ENCODE measurements at regions not wholly inside any gene's neighbourhood (a gene's known extent, or its start where the extent isn't known, plus 50 kb on each side); places are given as distances from the start of the nearest gene placed in this dataset.
"Not testable (repeated sequence)": the region's sequence is repeated elsewhere in the genome, so short reads cannot be mapped to it uniquely, and the experiment has no call there.

DNA sequence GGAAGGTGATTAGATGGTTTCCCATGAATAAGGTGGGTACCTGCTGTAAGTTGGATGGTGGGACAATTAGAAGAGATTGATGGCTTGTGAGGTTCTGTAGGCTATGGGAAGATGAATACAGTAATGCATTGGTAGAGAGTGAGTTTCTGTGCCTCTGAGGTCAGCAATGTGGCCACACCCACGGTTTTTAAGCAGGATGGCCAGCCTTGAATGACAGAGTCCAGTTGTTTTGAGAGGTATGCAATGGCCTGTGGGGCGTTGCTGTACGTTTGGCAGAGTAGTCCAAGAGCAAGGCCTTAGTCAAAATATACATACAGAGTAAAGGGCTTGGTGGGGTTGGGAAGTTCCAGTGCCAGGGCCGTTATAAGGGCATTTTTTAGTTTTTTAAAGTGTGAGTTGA, 235.6 kb upstream of the C9orf72 start:
- DNase-seq (ENCODE audit: low read depth) = no peak

DNA sequence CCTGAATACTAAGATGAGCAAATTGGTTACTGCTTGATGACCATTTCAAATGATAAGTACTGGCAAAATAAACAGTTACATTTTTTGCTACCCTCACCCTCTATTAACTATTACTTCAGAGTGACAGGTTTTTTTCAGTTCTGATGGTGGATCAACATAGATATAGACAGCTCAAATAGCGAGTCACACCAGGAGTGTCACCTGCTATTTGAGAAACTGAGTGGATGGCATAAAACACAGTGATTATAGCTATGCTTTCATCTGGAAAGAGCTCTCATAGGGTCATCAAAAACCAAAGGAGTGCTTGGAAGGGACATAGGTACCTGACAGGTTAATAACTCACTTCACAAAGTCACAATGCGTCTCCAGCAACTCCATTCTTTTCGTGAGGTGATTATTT, 244.5 kb upstream of the C9orf72 start:
- DNase-seq (ENCODE audit: low read depth) = no peak

- DNase-seq (ENCODE audit: low read depth) = no peak
These were observed 245.1 kb upstream of the C9orf72 start for GRCh38 chr9:27818348-27818747.

GRCh38 chr9:27828908-27829307, 255.6 kb upstream of the C9orf72 start:
- DNase-seq (ENCODE audit: low read depth) = no peak

GRCh38 chr9:27829621-27830020, 256.3 kb upstream of the C9orf72 start:
- no peak for DNase-seq (ENCODE audit: low read depth)

GRCh38 chr9:27832108-27832507, 258.8 kb upstream of the C9orf72 start:
- not testable (repeated sequence) for DNase-seq (ENCODE audit: low read depth)

DNA sequence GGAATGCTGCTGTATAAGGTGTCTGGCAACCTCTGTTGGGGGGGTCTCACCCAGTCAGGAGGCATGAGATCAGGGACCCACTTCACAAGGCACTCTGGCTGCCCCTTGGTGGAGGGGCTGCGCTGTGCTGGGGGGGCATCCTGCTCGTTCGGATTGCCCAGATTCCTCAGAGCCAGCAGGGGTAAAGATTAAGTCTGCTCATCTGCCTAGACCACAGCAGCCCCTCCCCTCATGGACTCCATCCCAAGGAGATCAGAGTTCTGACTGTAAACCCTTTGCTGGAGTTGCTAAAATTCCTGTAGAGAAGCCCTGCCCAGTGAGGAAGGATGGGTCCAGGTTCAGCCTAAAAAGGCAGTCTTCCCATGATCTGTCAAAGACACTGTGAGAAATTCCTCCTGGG, 262.0 kb upstream of the C9orf72 start:
- DNase-seq (ENCODE audit: low read depth) = no peak

- DNase-seq (ENCODE audit: low read depth) = no peak
These were observed 262.5 kb upstream of the C9orf72 start for GRCh38 chr9:27835746-27836145.

- DNase-seq (ENCODE audit: low read depth) = no peak
These were observed 263.6 kb upstream of the C9orf72 start for GRCh38 chr9:27836661-27837401.

GRCh38 chr9:27838876-27839275, 265.6 kb upstream of the C9orf72 start:
- no peak for DNase-seq (ENCODE audit: low read depth)

DNA sequence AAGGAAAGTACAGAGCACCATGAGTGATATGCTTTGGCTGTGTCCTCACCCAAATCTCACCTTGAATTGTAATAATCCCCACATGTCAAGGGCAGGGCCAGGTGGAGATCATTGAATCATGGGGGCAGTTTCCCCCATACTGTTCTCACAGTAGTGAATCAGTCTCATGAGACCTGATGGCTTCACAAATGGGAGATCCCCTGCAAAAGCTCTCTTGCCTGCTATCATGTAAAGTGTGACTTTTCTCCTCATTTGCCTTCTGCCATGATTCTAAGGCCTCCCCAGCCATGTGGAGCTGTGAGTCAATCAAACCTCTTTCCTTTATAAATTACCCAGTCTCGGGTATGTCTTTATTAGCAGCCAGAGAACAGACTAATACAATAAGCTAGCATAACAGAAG, 266.5 kb upstream of the C9orf72 start:
- not testable (repeated sequence) for DNase-seq (ENCODE audit: low read depth)

GRCh38 chr9:27844797-27845196, 271.5 kb upstream of the C9orf72 start:
- DNase-seq (ENCODE audit: low read depth) = no peak

GRCh38 chr9:27847380-27847779, 274.1 kb upstream of the C9orf72 start:
- no peak for DNase-seq (ENCODE audit: low read depth)

DNA sequence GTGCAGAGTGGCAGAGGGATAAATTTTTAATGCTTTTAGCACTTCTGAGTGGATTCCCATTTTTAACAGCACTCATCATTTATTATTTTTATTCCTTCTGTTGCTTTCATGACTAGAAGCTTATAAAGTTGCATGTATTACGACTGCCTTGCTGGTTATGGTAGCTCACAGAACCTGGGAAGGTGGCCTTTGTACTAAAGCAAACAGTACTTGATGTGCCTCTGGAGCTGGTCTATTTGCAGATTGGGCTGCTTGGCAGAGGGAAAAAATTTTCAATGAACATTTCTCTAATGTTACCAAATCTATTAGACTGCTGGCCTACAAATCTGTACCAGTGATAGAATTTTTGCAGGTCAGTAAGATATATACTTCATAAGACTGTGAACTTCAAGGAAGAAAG, 274.5 kb upstream of the C9orf72 start:
- no peak for DNase-seq (ENCODE audit: low read depth)

GRCh38 chr9:27848315-27848714, 275.0 kb upstream of the C9orf72 start:
- DNase-seq (ENCODE audit: low read depth) = no peak

- no peak for DNase-seq (ENCODE audit: low read depth)
These were observed 278.6 kb upstream of the C9orf72 start for GRCh38 chr9:27851858-27852257.

- no peak for DNase-seq (ENCODE audit: low read depth)
These were observed 280.2 kb upstream of the C9orf72 start for GRCh38 chr9:27853529-27853928.

DNA sequence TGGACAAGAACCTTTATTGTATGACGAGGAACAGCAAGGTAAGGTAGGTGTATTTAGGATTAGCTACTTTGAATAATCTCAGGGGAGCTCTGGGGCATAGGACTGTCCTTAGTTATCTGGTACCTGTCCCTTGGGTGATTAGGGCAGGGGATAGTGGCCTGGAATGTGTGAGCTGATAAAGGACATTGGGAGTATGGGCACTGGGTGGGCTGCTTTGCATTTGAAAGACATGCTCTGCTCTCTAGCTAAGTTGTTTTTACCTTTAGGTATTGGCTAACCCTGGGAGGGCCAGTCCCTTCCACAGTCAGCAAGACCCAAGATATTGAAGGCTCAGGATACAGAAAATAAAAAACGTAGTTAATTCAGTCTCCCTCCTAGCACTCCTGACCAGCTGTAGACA, 282.8 kb upstream of the C9orf72 start:
- no peak for DNase-seq (ENCODE audit: low read depth)

DNA sequence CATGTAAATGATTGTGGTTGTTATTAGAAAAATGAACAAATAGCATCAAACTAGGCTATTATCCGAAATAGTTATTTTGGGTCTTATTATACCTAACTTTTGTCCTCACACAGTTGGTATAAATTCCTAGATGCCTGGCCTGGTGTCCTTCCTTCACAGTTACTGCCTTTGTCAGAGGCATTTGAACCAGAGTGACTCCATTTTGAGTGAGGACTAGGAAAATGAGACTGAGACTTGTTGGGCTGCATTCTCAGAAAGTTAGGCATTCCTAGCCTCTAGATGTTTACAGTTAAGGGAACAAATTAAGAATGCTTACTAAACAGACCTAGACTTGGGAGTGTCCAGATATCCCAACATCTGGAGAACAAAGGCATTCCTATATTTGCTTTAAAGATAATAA, 283.5 kb upstream of the C9orf72 start:
- DNase-seq (ENCODE audit: low read depth) = no peak

DNA sequence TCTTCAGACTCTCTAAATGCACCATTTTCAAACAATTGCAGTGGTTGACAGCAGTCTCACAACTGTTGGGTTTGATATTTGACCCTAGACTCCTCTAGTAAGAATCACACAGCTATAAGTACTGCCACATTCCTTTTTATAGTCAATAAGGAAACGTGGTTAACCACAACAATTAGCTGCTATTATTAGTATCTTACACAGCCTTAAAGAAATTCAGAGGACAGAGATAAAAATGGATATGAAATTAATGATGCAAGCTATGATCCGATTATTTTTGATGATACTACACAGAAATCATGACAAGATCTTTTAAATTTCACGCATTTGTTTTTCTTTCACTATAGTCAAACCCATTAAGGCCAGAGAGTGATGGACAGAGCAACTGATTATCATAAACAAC, 288.6 kb upstream of the C9orf72 start:
- DNase-seq (ENCODE audit: low read depth) = peak; percentile 19

DNA sequence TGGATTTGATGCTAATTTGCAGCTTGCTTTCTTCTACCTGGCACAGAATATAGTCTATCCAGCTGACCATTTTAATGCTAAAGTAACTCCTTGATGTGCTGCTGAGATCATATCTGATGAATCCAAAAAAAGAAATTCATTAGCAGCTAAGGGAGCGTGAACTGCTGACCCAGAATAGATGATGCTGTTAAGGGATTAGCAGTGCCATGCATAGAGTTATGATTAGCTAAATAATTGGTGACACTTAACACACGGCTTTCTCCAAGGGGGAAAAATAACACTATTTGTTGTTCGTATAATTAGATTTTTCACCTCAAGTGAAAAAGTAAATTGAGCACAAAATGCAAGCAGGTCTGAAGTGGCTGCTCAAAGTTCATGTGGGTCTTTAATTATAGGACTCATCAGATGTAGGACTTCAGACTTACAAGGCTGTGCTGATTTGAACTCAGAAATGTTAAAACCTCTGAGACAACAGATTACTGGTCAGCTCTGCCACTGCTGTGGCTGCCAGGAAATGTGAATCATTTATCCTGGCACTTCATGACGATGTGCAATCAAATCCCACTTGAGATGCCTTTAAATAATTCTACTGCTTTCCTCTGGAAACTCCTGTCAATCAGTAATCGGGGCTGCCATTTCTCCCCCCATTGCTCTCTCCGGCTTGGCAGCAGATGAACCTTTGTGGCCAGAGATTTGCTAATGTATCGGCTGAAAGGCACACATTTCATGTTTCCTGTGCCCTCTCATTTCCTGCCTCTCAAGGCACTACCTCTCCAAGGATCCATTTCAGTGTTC, 291.6 kb upstream of the C9orf72 start:
- DNase-seq (ENCODE audit: low read depth) = peak; percentile 24

GRCh38 chr9:27866741-27867140, 293.5 kb upstream of the C9orf72 start:
- no peak for DNase-seq (ENCODE audit: low read depth)

DNA sequence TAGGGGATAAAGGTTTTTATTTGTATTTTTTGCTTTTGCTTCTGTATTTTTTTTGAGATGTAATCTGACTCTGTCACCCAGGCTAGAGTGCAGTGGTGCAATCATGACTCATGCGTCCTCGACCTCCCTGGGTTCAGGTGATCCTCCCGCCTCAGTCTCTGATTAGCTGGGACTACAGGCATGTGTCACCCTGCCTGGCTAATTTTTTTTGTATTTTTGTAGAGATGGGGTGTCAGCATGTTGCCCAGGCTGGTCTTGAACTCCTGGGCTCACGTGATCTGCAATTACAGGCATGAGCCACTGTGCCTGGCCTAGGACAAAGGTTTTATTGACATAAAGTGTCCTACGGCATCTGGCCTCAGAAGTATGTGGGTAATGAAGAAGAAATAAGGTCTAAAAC, 297.1 kb upstream of the C9orf72 start:
- DNase-seq (ENCODE audit: low read depth) = peak; percentile 2

DNA sequence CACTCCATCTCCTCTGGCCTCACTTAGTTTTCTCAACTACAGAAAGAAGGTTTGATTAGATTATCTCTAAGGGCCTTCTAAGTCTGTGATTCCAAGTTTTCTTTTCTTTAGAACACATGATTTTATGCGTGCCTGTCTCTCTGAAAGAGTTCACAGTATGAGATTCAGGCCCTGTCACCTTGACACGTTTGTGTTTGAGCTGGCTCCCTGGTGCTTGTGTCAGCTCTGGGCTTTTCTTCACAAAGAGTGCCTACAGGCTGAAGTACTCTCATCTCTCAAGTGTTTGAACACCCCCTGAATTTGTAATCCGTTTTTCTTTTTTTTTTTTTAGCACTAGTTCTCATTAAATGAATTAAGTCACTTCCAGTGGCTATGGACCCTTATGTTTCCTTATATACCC, 306.9 kb upstream of the C9orf72 start:
- DNase-seq (ENCODE audit: low read depth) = no peak
